Stimulated activated CD8-positive, alpha-beta memory T cell treated with anti-CD3 and anti-CD28 coated beads, Interleukin-4, amount 100 ng/mL, for 48 hours (primary cell): ENCODE measurements at regions not wholly inside any gene's neighbourhood (a gene's known extent, or its start where the extent isn't known, plus 50 kb on each side); places are given as distances from the start of the nearest gene placed in this dataset.
A peak's percentile ranks its signal among the peaks of the same experiment; 100 is the strongest.

Experiments
- DNase-seq: peaks from one replicate; pipeline ENCODE4 v3.0.0-alpha.2; 2020

GRCh38 chr14:100440207-100440631, 117.1 kb downstream of the SLC25A47 start:
- peak; percentile 48 for DNase-seq

- no peak for DNase-seq
Measured at GRCh38 chr14:100440758-100441203, 117.6 kb downstream of the SLC25A47 start.

- no peak for DNase-seq
Measured at GRCh38 chr14:100441271-100441947, 118.3 kb downstream of the SLC25A47 start.

GRCh38 chr14:100442036-100442435, 118.9 kb downstream of the SLC25A47 start:
- DNase-seq, result no peak

GRCh38 chr14:100442498-100443490, 119.7 kb downstream of the SLC25A47 start:
- no peak for DNase-seq

- DNase-seq, result no peak
Measured at GRCh38 chr14:100443603-100444002, 120.5 kb downstream of the SLC25A47 start.

- no peak for DNase-seq
Measured at GRCh38 chr14:100445436-100446088, 122.4 kb downstream of the SLC25A47 start.

- DNase-seq, result peak; percentile 56
Measured at GRCh38 chr14:100446572-100446971, 123.4 kb downstream of the SLC25A47 start.

- peak; percentile 15 for DNase-seq
Measured at GRCh38 chr14:100448376-100448775, 125.2 kb downstream of the SLC25A47 start.

- DNase-seq, result peak; percentile 17
Measured at GRCh38 chr14:100449225-100449987, 126.3 kb downstream of the SLC25A47 start.

- DNase-seq, result no peak
Measured at GRCh38 chr14:100450049-100450448, 126.9 kb downstream of the SLC25A47 start.

- DNase-seq, result peak; percentile 13
Measured at GRCh38 chr14:100450736-100451135, 127.6 kb downstream of the SLC25A47 start.

GRCh38 chr14:100451264-100451663, 128.1 kb downstream of the SLC25A47 start:
- no peak for DNase-seq

GRCh38 chr14:100453930-100454329, 130.8 kb downstream of the SLC25A47 start:
- DNase-seq, result no peak

GRCh38 chr14:100454437-100454836, 131.3 kb downstream of the SLC25A47 start:
- DNase-seq, result no peak

- DNase-seq, result no peak
Measured at GRCh38 chr14:100463937-100464336, 123.3 kb downstream of the BEGAIN start.

GRCh38 chr14:100466111-100466856, 120.9 kb downstream of the BEGAIN start:
- no peak for DNase-seq

- DNase-seq, result no peak
Measured at GRCh38 chr14:100467046-100467750, 120.0 kb downstream of the BEGAIN start.

- no peak for DNase-seq
Measured at GRCh38 chr14:100467939-100468338, 119.3 kb downstream of the BEGAIN start.

GRCh38 chr14:100468557-100468956, 118.7 kb downstream of the BEGAIN start:
- no peak for DNase-seq
